ENCODE measurements at regions not wholly inside any gene's neighbourhood (a gene's known extent, or its start where the extent isn't known, plus 50 kb on each side); places are given as distances from the start of the nearest gene placed in this dataset.

DNA sequence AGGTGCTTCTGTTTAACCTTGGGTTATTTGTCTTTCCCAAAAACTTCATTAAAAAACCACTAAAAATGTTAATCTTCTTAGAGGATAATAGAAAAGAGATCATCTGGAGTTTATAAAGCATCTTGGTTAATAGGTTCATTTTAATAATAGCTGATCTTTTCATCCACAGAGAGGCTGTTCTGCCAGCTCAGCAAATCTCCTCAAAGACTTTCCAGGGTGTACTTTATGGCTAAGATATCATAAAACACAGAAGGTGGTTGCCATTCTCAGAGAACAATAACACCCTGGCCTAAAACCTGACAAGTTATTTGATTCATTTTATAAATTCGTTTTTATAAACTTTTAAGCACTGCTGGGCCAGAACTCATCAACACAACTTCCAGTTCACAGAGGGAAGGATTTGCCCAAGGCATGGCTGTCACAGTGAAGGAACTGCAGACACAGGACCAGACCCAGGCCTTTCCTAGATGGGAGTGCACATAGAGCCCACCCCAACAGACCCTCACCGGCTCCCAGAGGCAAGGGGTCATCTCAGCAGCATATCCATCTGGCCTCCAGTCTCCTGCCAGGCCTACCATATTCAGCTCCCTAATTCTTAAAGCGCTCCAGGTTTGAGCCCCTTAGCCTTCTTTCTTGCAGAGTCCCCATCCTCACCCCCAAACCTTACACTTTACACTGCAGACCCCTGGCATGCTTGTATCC, 203.4 kb upstream of the RAB6C start:
- TF ChIP-seq, protein P1, sequence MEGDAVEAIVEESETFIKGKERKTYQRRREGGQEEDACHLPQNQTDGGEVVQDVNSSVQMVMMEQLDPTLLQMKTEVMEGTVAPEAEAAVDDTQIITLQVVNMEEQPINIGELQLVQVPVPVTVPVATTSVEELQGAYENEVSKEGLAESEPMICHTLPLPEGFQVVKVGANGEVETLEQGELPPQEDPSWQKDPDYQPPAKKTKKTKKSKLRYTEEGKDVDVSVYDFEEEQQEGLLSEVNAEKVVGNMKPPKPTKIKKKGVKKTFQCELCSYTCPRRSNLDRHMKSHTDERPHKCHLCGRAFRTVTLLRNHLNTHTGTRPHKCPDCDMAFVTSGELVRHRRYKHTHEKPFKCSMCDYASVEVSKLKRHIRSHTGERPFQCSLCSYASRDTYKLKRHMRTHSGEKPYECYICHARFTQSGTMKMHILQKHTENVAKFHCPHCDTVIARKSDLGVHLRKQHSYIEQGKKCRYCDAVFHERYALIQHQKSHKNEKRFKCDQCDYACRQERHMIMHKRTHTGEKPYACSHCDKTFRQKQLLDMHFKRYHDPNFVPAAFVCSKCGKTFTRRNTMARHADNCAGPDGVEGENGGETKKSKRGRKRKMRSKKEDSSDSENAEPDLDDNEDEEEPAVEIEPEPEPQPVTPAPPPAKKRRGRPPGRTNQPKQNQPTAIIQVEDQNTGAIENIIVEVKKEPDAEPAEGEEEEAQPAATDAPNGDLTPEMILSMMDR (IDR thresholded peaks at IDR 0.05; ENCODE audit: borderline replicate concordance): no peak
- H3K27me3 ChIP-seq (ENCODE audit: low read depth): peaks cover 36% of the 10 kb centered on the region
- no peaks in the 10 kb centered on the region for H3K4me1 ChIP-seq
- H3K27ac ChIP-seq (replicated peaks): no peak overlapping the region
- no peak overlapping the region for H3K4me3 ChIP-seq
- no peaks in the 10 kb centered on the region for H3K36me3 ChIP-seq
- peaks cover 8% of the 10 kb centered on the region for H3K9me3 ChIP-seq (replicated peaks)
- intact Hi-C loops (cut with micrococcal nuclease): no loop called here
- no peak for DNase-seq

DNA sequence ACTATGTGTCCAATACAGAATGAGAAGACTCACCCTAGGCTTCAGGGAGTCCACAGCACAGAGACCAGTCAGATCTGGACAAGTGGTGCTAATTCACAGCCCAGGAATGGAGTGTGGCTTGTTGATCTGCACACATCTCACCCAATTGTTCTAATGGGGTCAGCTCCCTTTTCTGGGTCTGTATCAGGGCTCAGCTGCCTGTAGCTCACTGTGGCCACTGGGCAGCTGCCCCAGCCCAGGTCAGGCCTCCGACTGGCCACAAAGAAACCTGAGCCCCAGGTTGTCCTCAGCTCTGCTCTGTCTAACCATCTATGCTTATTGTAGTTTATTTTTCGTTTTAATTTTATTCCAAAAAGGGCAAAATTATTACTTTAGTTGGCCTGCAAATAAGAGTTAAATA, 202.3 kb upstream of the RAB6C start:
- Histone ChIP-seq H3K9me3 (replicated peaks) (peaks cover 8% of the 10 kb centered on the region), H3K36me3 (no peaks in the 10 kb centered on the region), H3K4me3 (no peak overlapping the region), H3K27ac (replicated peaks) (no peak overlapping the region), H3K4me1 (no peaks in the 10 kb centered on the region), H3K27me3 (ENCODE audit: low read depth) (peaks cover 46% of the 10 kb centered on the region)
- intact Hi-C loops (cut with micrococcal nuclease): no loop called here
- no peak for DNase-seq
- TF ChIP-seq, protein P1 (IDR thresholded peaks at IDR 0.05; ENCODE audit: borderline replicate concordance): no peak

DNA sequence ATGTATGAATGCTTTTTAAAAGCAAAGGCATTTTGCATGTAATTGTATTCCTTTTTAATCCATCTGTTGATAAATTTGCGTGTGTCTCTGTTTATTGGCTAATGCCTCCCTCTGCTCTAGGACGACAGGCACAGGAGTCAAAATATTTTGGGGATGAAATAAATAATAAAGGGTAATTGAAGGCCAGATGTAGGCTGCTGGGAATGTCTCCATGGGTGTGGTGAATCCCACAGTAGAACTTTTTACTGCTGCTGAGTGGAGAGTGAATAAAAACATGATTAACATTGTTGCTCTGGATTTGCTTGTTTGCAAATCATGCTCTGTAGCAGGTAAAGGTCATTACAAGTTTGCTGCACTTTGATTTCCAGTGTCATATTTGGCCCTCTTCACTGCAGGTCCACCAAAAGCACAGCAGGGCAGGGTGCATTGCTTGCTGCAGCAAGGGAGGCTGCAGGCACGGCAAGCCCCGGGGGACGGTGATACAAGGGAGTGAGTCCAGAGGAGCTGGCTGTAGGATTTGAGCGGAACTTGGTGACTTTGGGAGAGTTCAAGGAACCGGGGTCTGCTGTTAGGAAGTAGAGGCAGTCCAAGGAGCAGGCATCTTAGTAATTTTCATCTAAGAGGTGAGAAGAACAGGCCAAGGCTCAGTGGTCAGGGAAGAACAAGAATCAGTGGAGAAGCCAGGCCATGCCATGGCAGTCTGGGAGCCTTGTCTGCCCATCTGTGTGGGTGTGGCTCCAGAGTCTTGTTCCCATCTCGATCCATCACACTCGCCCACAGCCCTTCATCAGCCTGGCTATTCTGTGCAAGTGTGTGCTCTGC, 201.5 kb upstream of the RAB6C start:
- Histone ChIP-seq H3K9me3 (replicated peaks) (peaks cover 2% of the 10 kb centered on the region), H3K4me3 (no peak overlapping the region), H3K4me1 (no peaks in the 10 kb centered on the region), H3K27me3 (ENCODE audit: low read depth) (peaks cover 54% of the 10 kb centered on the region), H3K36me3 (no peaks in the 10 kb centered on the region), H3K27ac (replicated peaks) (no peak overlapping the region)
- no peak for DNase-seq
- intact Hi-C loops (cut with micrococcal nuclease): no loop called here
- TF ChIP-seq, protein P1 (IDR thresholded peaks at IDR 0.05; ENCODE audit: borderline replicate concordance): no peak

DNA sequence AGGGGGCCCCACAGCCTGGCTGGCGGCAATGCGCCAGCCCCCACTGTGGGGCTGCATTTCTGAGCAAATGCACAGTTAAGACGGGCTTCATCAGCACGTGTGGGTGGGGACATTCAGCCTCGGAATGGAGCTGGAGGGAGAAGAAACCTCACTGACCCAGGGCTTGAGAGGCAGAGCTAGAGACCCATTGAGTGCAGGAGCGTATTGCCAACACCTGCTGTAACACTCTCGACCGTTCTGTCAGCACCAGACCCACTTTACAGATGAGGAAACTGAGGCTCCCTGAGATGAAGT, 200.9 kb upstream of the RAB6C start:
- H3K4me1 ChIP-seq: no peaks in the 10 kb centered on the region
- H3K9me3 ChIP-seq (replicated peaks): no peaks in the 10 kb centered on the region
- H3K27ac ChIP-seq (replicated peaks): no peak overlapping the region
- intact Hi-C loops (cut with micrococcal nuclease): no loop called here
- H3K4me3 ChIP-seq: no peak overlapping the region
- peaks cover 55% of the 10 kb centered on the region for H3K27me3 ChIP-seq (ENCODE audit: low read depth)
- no peak for DNase-seq
- no peaks in the 10 kb centered on the region for H3K36me3 ChIP-seq
- TF ChIP-seq, protein P1 (IDR thresholded peaks at IDR 0.05; ENCODE audit: borderline replicate concordance): no peak

DNA sequence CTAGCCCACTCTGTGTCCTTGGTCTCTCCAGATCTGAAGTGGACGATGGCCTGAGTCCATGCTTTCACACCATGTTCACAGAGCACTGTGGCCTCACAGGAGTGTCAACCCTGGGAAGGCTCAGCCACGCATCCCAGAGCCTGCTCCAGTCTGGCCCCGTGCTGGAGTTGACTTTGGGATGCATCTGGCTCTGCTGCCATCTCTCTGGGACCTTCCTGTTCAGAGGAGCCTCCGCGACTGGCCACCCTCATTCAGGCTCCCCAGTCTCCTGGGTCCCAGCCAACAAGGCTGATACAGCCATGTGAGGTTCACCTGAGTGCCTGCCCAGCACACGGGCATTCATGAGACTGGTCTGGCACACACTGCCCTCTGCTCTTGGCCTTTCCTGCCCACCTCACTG, 199.7 kb upstream of the RAB6C start:
- no peaks in the 10 kb centered on the region for H3K4me1 ChIP-seq
- intact Hi-C loops (cut with micrococcal nuclease): no loop called here

More for the DNA sequence above, 199.7 kb upstream of the RAB6C start:
- H3K36me3 ChIP-seq: no peaks in the 10 kb centered on the region
- no peak for DNase-seq
- TF ChIP-seq, protein P1 (IDR thresholded peaks at IDR 0.05; ENCODE audit: borderline replicate concordance): no peak
- peaks cover 63% of the 10 kb centered on the region for H3K27me3 ChIP-seq (ENCODE audit: low read depth)
- H3K27ac ChIP-seq (replicated peaks): no peak overlapping the region
- no peak overlapping the region for H3K4me3 ChIP-seq
- H3K9me3 ChIP-seq (replicated peaks): no peaks in the 10 kb centered on the region

All from left ventricle myocardium inferior (tissue), 1 donor.